ENCODE measurements at regions not wholly inside any gene's neighbourhood (a gene's known extent, or its start where the extent isn't known, plus 50 kb on each side); places are given as distances from the start of the nearest gene placed in this dataset.

- Histone ChIP-seq H3K4me3 (no peak overlapping the region), H3K4me1 (no peaks in the 10 kb centered on the region), H3K27ac (no peak overlapping the region), H3K9me3 (no peaks in the 10 kb centered on the region), H3K36me3 (no peaks in the 10 kb centered on the region), H3K27me3 (no peaks in the 10 kb centered on the region)
- DNase-seq (ENCODE audit: low spot score in 2 of 2) = no peak
- TF ChIP-seq POLR2A (IDR thresholded peaks at IDR 0.05) (no peak), POLR2AphosphoS5 (IDR thresholded peaks at IDR 0.05) (no peak), CTCF (IDR thresholded peaks at IDR 0.05) (no peak)
- intact Hi-C loops (cut with DNase I; ENCODE audit: low total_unique reads) = no loop called here
Observed at GRCh38 chr2:59080451-59081181, 839.5 kb upstream of the FANCL start.

DNA sequence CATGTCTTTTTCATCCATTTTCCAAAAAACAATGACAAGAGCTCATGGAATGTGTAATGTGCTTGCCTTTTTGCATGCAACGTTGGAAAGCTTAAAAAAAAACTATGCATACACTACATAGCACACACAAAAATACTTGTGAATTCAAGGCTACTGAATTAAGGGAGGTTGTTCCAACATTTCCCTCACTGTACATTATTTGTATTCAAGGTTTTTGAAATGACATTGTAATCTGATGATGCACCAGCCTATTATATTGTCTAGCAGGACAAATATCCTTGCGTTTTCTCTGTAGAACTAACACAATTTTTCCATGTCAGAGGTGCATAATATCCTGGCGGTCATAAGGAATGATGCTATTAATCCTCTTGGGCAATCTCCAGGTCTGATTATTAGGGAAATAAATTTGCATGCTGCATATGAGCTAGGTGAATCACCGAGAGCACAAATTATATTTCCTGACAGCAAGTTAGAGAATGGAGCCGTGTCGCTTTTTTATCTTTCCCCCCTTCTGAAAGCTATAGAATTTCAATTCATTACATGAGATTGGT lies 836.9 kb upstream of the FANCL start:
- Histone ChIP-seq H3K36me3 (no peaks in the 10 kb centered on the region), H3K9me3 (no peaks in the 10 kb centered on the region), H3K4me1 (no peaks in the 10 kb centered on the region), H3K4me3 (no peak overlapping the region), H3K27ac (no peak overlapping the region), H3K27me3 (no peaks in the 10 kb centered on the region)
- TF ChIP-seq POLR2AphosphoS5 (IDR thresholded peaks at IDR 0.05) = no peak
- no peak for TF ChIP-seq POLR2A (IDR thresholded peaks at IDR 0.05)
- TF ChIP-seq CTCF (IDR thresholded peaks at IDR 0.05) = no peak
- intact Hi-C loops (cut with DNase I; ENCODE audit: low total_unique reads) = no loop called here
- DNase-seq (ENCODE audit: low spot score in 2 of 2) = no peak

GRCh38 chr2:59077026-59077725 lies 836.1 kb upstream of the FANCL start:
- no peaks in the 10 kb centered on the region for H3K36me3 ChIP-seq
- H3K27ac ChIP-seq = no peak overlapping the region
- intact Hi-C loops (cut with DNase I; ENCODE audit: low total_unique reads) = no loop called here
- H3K4me1 ChIP-seq = no peaks in the 10 kb centered on the region
- no peaks in the 10 kb centered on the region for H3K9me3 ChIP-seq
- no peak for DNase-seq (ENCODE audit: low spot score in 2 of 2)
- H3K27me3 ChIP-seq = no peaks in the 10 kb centered on the region
- TF ChIP-seq POLR2A (IDR thresholded peaks at IDR 0.05) (no peak), POLR2AphosphoS5 (IDR thresholded peaks at IDR 0.05) (no peak), CTCF (IDR thresholded peaks at IDR 0.05) (no peak)
- no peak overlapping the region for H3K4me3 ChIP-seq

DNA sequence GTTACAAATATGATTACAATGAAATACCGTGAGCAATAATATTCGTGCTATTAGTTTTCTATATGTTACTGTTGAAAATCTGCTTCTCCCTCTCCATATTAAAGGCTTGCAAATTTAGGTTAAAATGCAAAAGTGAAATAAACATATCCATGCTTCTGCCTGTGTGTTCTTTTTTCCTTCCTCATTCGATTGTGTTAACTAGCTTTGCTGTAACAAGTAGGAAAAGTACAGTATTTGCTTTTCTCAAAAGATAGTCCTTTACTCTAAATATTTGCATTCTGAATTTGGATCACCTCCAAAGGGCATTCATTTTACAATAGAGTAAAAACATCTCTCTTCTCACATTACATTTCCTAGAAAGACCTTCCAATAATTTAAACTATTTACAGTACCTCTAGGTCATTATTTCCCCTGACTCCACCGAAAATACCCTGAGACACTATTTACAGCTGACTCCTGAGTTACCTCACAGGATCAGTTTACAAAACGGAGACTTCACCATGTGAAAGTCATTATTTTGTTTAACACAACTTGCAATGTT lies 835.0 kb upstream of the FANCL start:
- TF ChIP-seq CTCF (IDR thresholded peaks at IDR 0.05) = no peak
- no peak for TF ChIP-seq POLR2AphosphoS5 (IDR thresholded peaks at IDR 0.05)
- no peak for TF ChIP-seq POLR2A (IDR thresholded peaks at IDR 0.05)
- intact Hi-C loops (cut with DNase I; ENCODE audit: low total_unique reads) = no loop called here
- no peaks in the 10 kb centered on the region for H3K36me3 ChIP-seq
- DNase-seq (ENCODE audit: low spot score in 2 of 2) = no peak
- H3K27me3 ChIP-seq = no peaks in the 10 kb centered on the region
- no peak overlapping the region for H3K4me3 ChIP-seq
- H3K27ac ChIP-seq = no peak overlapping the region
- H3K4me1 ChIP-seq = no peaks in the 10 kb centered on the region
- peaks cover 0 to 4% of the 10 kb centered on the region in 2 donors for H3K9me3 ChIP-seq

- Histone ChIP-seq H3K27me3 (no peaks in the 10 kb centered on the region), H3K4me1 (no peaks in the 10 kb centered on the region), H3K4me3 (no peak overlapping the region), H3K27ac (no peak overlapping the region), H3K36me3 (no peaks in the 10 kb centered on the region), H3K9me3 (peaks cover 0 to 4% of the 10 kb centered on the region in 2 donors)
- no peak for TF ChIP-seq POLR2A (IDR thresholded peaks at IDR 0.05)
- TF ChIP-seq CTCF (IDR thresholded peaks at IDR 0.05) = no peak
- intact Hi-C loops (cut with DNase I; ENCODE audit: low total_unique reads) = no loop called here
- DNase-seq (ENCODE audit: low spot score in 2 of 2) = no peak
Observed at GRCh38 chr2:59074071-59074470, 832.9 kb upstream of the FANCL start.
